IPS-18c (cell line): ENCODE measurements at regions not wholly inside any gene's neighbourhood (a gene's known extent, or its start where the extent isn't known, plus 50 kb on each side); places are given as distances from the start of the nearest gene placed in this dataset.

Experiments used
- H3K4me3 ChIP-seq: 2 replicates; pipeline ENCODE4 v1.7.0; 2013; ENCODE audit warnings: low read depth, mild to moderate bottlenecking, low read length, moderate library complexity; ENCODE audit not compliant: insufficient read depth
- H3K9me3 ChIP-seq: one replicate; pipeline ENCODE4 v1.6.1; 2013; ENCODE audit warnings: mild to moderate bottlenecking, low read length, moderate library complexity; ENCODE audit not compliant: control insufficient read depth, insufficient read depth

DNA sequence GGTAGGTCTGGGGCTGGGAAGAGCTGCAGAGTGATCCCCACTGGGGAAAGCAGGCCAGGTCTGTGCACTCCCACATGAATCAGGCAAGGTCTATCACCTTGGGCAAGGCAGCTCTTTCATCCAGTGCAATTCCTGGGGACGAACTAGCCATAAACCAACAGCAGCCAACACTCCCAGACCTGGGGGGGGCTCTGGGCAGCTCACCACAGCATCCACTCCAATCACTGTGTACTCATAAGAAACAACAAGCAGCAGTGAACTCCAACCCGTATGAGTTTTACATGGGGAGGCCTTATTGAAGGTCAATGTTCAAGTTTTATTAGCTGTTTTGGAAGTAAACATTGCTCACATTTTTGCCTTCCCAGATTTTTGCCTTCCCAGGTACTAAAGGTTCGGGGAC, 157.4 kb upstream of the NAV2 start:
- Histone ChIP-seq H3K4me3 (no peak overlapping the region), H3K9me3 (no peaks in the 10 kb centered on the region)

DNA sequence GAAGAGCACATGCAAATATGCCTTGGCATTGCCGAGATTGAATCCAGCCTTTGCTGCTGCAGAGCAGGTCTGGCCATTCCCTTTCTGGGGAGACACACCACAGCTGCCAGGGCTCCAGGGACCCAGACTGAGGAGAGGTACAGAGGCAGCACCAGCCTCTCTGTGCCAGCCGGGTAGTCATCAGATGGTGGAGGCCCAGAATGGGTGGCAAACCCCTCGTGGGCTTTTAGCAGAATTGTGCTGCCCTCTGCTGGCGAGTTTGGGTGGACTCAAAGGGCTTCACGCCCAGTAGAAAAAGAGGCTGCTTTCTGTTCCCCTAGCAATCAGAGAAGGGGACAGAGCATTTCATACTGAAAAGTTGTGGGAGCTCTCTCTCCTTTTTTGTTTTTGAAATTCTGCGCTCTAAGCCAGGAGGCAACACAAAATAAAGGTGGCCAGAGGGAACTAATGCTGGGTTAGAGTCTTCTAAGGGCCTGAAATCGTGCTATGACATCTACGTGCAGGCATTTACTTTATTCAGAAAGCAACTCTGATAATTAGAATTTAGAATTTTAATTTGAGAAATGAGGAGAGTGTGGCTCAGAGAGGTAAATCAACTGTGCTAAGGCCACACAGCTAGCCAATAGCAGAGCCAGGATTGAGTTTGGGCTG, 158.8 kb upstream of the NAV2 start:
- no peaks in the 10 kb centered on the region for H3K9me3 ChIP-seq

DNA sequence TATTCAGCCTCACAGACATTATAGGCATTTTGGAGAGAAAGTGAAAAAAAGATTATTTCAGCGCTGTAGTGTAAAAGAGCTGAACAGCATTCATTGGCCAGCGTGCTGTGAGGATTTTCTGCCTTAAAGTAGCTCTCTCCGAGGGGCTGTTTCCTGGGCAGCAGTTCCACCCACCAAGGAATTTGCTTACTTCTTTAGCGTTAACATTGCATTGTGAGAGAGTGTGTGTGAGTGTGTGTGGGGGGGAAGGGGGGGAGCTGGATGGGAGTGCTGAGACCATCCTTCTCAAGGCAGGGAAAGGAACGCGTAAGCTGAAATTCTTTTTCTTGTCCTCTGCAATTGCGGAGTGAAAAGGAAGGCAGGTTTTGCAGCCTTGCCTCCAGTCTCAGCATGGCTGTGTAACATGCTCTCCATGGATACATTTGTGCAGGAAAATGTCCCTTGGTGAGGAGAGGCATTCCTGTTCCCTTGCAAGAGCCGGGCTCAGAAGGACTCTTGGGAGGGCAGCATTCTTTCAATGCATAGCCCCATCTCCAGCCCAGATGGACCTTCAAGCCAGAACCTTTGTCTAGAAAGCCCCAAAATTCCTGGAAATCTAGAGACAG, 159.9 kb upstream of the NAV2 start:
- Histone ChIP-seq H3K9me3 (no peaks in the 10 kb centered on the region), H3K4me3 (no peak overlapping the region)

More for the DNA sequence above, 158.8 kb upstream of the NAV2 start:
- no peak overlapping the region for H3K4me3 ChIP-seq

DNA sequence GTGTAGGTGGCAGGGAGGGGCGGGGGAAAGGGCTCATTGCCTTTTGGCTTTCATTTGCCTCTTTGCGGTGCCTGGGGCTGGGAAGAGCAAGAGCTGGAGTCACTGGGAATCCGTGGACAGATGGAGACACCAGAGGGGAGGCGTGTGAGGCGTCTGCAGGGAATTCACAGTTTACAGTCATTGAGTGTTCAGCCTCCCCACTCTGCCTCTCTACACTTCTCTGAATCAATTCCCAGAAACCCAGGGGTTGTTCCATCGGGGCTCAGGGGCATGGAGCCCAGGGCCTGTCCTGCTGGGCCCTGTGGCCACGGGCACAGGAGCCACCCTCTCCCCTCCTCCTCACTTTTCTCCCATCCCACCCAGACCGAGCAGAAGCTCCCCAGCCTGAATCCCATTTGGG, 160.5 kb upstream of the NAV2 start:
- Histone ChIP-seq H3K4me3 (no peak overlapping the region), H3K9me3 (no peaks in the 10 kb centered on the region)

DNA sequence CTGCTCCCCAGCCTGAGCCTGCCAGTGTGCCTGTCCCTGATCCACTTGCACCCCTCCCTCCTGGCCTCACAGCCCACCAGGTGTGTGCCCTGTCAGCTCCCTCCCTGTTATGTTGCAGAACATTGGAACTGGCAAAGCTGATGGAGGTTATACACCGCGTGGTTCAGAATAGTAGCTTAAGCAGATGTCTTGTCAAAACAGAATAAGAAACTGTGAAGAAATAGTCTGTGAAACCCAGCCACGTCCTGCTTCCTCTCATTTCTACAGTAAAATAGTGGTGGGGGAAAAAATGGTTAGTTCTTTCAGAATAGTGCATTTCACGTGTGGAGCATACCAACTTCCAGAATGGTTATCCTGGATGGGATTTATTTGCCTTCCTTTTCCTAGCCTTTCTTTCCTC, 161.2 kb upstream of the NAV2 start:
- no peaks in the 10 kb centered on the region for H3K9me3 ChIP-seq
- no peak overlapping the region for H3K4me3 ChIP-seq

DNA sequence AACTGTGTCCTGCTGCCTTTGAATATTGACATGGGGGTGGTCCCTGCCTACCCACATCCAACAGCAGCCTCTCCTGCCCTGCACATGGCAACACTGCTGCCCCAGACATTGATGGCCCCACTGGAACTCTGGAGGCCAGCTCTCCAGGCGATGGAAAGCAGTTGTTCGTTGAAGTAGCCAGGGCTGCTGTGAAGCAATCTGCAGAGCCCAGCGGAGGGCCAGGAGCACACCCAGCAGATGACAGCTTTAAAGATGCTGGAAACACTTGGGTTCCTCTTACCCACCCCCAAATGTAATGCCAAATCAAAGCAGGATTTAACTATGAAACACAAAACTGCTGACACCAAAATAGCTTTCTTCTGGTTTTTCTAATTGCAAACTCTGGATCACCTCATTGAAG, 165.6 kb upstream of the NAV2 start:
- Histone ChIP-seq H3K9me3 (no peaks in the 10 kb centered on the region), H3K4me3 (no peak overlapping the region)

DNA sequence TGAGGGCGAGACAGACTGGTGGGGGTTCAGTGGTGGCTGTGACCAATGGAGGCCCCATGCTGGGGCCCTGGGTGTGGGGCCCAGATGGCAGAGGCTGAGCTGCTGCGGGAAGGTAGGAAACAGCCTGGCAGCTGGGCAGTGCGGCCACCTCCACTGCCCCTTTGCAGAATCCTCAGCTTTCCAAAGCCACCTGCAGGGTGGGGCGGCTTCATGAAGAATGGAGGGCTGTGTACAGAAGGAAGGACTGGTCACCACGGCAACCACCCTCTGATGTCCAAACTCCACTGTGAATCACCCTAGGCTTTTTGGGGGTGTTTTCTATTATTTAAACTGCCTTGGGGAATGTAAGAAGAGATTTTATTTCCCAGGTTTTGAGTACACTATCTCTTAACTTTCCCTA, 166.3 kb upstream of the NAV2 start:
- Histone ChIP-seq H3K9me3 (no peaks in the 10 kb centered on the region), H3K4me3 (no peak overlapping the region; the same call in 1 of the 2 replicates)

DNA sequence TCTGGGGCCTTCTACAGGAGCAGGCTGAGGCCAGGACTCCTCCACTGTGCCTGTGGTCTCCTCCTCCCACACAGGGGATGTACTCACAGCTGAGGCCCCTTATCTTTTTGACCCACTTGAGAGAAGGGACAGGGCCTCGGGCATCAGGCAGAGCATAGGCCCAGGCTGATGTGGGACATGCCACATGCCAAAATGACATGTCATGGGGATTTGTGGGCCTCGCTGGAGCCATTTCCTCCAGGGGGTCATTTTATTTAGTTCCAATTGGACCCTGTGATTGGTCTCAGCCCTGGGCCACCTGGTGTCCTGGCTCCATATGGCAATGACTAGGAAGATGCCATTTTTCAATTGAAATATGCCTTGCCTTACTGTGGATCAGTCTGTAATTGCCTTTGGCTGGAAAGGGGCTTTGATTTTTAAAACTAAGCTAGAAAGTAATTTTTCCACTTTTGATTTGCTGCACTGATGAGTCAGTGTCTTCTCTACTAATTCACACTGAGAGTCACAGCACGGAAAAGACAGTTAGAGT, 171.1 kb upstream of the NAV2 start:
- Histone ChIP-seq H3K4me3 (no peak overlapping the region), H3K9me3 (no peaks in the 10 kb centered on the region)

DNA sequence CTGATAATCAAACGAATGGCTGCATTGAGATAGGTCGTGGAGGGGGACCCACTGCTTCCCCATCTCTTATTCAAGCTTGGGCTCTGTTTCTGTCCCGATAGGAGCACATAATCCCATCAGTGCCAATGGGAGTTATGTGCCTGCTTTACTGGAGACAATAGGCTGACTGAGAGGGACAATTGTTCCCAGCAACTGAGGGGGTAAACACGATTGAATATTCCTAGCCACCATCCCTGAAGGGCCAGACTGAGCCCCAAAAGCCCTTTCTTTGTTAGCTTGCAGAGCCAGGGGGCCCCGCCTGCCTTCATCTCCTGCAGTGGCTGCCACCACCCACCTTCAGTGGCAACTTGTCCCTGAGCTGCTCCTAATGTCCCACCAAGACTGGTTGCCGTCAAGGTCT, 172.8 kb upstream of the NAV2 start:
- H3K4me3 ChIP-seq: no peak overlapping the region
- no peaks in the 10 kb centered on the region for H3K9me3 ChIP-seq

DNA sequence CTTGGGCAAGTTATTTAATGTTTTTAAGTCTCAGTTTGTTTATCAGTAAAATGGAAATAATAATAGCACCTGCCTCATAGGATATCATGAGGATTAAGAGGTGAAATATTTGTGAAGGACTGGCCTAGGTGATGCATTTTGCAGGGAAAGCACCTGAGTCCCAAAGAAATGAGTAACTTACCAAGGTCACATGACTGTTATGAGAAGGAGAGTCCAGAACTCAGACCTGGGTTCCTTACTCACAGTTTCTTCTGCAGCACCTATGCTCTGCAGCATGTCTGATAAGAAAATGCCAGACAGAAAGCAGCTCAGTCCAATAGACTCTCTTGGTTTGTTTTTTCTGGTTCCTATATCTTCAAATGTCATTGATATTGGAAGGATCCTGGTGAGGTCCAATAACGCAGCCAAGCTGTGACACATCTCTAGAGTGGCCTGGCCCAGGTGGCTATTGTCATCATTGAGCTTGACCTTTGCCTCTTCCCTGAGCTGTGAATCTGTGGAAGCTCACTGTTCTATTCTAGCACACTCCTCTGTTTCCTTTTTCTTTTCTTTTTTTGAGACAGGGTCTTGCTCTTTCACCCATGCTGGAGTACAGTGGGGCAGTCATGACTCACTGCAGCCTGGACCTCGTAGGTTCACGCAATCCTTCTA, 174.7 kb upstream of the NAV2 start:
- H3K9me3 ChIP-seq: no peaks in the 10 kb centered on the region
- H3K4me3 ChIP-seq: no peak overlapping the region

DNA sequence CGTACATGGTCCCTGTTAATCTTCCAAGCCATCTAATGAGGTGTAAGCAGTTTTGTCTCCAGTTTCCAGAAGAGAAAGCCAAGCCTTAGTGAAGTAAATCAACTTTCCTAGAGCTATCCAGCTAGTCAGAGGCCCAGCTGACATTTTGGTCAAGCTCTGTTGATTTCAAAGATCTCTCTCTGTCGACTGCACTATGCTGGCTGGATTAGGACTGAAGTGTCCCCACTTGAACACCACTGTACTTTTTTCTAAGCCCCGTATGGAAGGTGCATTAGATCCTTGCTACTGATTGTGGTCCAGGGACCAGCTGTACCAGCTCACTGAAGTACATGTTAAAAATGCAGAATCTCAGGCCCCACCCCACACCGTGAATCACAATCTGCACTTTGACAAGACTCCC, 176.5 kb upstream of the NAV2 start:
- H3K4me3 ChIP-seq: no peak overlapping the region
- no peaks in the 10 kb centered on the region for H3K9me3 ChIP-seq

DNA sequence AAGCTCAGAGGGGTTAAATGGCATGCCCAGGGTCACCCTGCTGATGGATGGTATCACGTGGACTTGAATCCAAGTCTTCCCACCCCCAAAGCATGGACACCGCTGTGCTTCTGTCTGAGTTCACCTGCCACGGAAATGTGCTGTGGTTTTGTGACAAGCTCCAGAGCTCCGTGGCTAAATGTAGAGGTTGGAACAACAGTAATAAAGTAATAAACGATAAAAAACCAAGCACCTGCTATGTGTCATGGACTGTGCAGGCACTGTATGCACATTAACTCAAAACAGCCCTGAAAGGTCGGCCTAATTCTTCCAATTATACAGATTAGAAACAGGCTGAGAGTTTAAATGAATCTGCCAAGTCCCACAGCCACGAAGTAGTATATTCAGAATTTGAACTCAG, 182.1 kb upstream of the NAV2 start:
- H3K4me3 ChIP-seq: no peak overlapping the region
- H3K9me3 ChIP-seq: no peaks in the 10 kb centered on the region

DNA sequence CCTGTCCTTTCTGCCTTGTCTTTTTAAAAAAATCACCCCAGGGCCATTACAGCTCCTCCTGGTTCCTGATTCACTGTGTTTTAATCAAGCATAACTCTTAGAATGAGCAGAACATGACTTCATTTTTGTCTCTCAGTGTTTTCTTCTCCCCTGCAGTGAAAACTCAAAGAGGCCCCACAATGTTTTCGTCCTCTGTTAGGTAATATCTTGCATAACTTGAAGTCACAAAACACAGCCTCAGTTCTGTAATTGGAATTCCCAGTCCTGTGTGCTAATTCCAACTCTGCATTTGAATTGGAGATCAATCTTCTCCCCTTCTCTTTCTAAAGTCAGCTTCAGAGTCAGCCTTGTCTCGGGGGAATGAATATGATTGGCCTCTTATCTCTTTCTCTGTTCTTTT, 186.5 kb upstream of the NAV2 start:
- Histone ChIP-seq H3K9me3 (no peaks in the 10 kb centered on the region), H3K4me3 (no peak overlapping the region)

DNA sequence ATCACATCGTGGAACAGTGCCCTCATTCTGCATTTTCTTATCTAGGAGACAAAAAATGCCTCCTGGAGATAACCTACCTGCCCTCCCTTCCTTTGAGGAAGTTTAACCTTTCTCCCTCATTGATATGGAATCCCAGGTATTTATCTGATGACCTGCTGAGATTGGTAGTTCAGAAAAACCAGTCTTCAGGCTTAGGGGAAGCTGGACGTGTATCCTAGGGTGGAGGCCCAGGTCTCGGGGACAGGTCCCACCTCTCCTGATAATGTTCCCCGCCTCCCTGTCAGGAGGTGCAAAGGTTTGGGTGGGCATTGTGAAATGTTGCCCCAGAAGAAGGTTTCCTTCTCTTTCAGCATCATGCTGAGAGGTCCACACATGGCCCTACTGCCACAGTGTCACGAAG, 186.9 kb upstream of the NAV2 start:
- H3K9me3 ChIP-seq: no peaks in the 10 kb centered on the region
- no peak overlapping the region for H3K4me3 ChIP-seq

DNA sequence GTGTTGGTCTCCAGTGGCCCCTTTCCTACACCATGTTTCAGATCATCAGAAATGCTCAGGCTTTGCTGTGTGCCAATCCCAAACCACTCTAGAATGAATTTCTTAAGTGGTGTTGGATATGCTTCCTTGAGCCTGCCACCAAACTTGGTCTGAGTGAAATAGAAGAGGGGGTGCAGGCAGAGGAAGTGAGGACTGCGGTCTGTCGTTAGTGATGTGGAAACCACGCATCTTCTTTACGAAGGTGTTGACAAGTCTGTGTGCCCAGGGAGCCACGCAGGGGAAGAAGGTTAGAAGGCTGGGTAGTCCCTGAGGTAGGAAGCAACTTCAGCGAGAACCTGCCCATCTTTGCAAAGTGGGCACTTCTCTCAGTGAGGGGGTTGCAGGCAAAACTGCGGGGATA, 187.4 kb upstream of the NAV2 start:
- Histone ChIP-seq H3K4me3 (no peak overlapping the region), H3K9me3 (no peaks in the 10 kb centered on the region)

DNA sequence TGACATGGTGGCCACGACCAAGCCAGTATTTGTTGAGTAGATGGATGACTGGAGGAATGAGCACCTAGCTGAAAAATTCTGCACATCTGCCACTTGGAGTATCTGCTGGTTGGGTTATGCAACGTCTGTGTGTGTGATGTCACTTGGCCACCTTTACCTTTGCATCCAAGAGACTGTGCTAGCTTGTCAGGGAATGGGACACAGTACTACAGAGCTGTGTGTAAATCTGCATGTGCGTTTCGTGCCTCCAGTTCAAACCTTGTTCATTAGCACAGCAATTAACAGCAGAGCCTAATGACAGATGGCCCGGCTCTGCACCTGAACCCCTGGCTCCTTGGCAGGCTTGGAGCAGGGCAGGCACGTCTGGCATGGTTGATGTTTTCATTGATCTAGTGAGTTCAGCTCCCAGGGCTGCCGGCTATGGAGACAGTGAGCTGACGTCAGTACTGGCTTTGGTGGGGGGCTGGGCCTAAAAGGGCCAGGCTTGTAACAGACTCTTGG, 188.4 kb upstream of the NAV2 start:
- Histone ChIP-seq H3K4me3 (no peak overlapping the region), H3K9me3 (no peaks in the 10 kb centered on the region)

DNA sequence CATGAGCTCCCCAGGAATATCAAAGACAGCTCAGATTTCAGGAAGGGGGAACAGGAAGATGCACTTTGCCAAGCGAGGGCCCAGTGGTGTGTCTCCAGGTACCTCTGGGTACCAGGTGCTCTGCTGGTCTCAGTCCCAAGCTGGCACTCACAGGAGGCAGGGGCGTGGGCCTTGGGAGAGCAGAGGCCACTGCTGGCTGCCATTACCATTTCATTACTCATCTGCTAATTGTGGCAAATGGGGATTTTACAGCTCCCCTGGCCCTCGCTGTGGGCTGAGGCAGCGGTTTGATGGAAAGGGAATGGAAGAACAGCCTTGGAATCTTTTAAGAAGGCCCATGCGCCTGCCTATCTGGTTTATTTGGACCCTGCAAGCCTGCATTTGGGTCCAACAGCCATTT, 192.0 kb upstream of the NAV2 start:
- Histone ChIP-seq H3K4me3 (no peak overlapping the region), H3K9me3 (peaks cover 4% of the 10 kb centered on the region)

DNA sequence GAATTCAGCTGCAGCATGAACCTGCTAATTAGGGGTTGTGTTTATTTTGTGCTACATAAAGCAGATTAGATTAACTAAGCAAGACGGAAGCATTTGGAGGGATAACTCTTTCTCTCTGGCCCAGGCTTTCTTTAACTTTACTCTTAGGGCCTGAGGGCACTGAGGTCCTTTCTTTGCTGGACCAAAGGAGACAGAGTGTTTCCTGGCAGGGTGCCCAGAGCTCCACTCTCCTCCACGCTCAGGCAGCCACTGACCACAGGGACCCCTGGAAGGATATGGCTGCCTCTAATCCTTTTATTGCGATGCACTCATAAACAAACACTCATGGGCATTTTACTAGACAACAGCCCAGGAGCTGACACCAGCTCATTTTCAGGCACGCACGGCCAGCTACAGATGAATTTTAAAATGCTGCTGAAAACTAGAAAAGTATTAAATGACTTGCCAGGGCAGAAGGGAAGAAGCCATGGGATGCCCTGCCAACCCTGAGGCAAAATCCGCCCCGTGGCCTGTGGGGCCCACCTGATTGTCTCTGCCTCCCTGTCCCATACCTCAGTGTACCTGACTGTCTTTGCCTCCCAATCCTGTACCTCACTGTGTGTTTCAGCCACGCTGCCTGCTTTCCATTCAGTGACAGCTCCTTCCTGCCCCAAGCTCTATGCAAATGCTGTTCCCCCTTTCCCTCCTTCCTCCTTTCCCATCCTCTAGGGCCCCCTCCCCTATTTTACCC, 192.6 kb upstream of the NAV2 start:
- Histone ChIP-seq H3K9me3 (peaks cover 4% of the 10 kb centered on the region), H3K4me3 (no peak overlapping the region)
